ENCODE measurements at regions not wholly inside any gene's neighbourhood (a gene's known extent, or its start where the extent isn't known, plus 50 kb on each side); places are given as distances from the start of the nearest gene placed in this dataset.

GRCh38 chr1:118306851-118307250 is 121.8 kb upstream of the SPAG17 start:
- peaks cover 28% of the 10 kb centered on the region for H3K4me1 Mint-ChIP-seq
- no peaks in the 10 kb centered on the region for H3K9me3 Mint-ChIP-seq
- Histone ChIP-seq H3K9me2 (ENCODE audit: insufficient read depth) (no peaks in the 10 kb centered on the region), H3K79me2 (replicated peaks; ENCODE audit: insufficient read depth) (no peaks in the 10 kb centered on the region), H3K4me3 (no peak overlapping the region), H3K27ac (ENCODE audit: low read depth) (no peak overlapping the region), H3K27me3 (ENCODE audit: insufficient read depth) (no peaks in the 10 kb centered on the region), H4K20me1 (replicated peaks; ENCODE audit: insufficient read depth) (no peaks in the 10 kb centered on the region), H2AFZ (no peak overlapping the region), H3K36me3 (ENCODE audit: insufficient read depth) (no peaks in the 10 kb centered on the region), H3F3A (replicated peaks; ENCODE audit: low read depth) (no peaks in the 10 kb centered on the region), H3K4me2 (no peak overlapping the region), H3K4me1 (ENCODE audit: insufficient read depth) (peaks cover 21% of the 10 kb centered on the region)
- DNase-seq (ENCODE audit: low spot score) (no peak), ATAC-seq (no peak)
- peaks cover 3% of the 10 kb centered on the region for H3K27me3 Mint-ChIP-seq (ENCODE audit: insufficient read depth, low read depth, poor library complexity)
- no peak for TF ChIP-seq CREB1 (CRISPR knock-in tag; IDR thresholded peaks at IDR 0.05; ENCODE audit: low read depth)
- TF ChIP-seq, protein P1, sequence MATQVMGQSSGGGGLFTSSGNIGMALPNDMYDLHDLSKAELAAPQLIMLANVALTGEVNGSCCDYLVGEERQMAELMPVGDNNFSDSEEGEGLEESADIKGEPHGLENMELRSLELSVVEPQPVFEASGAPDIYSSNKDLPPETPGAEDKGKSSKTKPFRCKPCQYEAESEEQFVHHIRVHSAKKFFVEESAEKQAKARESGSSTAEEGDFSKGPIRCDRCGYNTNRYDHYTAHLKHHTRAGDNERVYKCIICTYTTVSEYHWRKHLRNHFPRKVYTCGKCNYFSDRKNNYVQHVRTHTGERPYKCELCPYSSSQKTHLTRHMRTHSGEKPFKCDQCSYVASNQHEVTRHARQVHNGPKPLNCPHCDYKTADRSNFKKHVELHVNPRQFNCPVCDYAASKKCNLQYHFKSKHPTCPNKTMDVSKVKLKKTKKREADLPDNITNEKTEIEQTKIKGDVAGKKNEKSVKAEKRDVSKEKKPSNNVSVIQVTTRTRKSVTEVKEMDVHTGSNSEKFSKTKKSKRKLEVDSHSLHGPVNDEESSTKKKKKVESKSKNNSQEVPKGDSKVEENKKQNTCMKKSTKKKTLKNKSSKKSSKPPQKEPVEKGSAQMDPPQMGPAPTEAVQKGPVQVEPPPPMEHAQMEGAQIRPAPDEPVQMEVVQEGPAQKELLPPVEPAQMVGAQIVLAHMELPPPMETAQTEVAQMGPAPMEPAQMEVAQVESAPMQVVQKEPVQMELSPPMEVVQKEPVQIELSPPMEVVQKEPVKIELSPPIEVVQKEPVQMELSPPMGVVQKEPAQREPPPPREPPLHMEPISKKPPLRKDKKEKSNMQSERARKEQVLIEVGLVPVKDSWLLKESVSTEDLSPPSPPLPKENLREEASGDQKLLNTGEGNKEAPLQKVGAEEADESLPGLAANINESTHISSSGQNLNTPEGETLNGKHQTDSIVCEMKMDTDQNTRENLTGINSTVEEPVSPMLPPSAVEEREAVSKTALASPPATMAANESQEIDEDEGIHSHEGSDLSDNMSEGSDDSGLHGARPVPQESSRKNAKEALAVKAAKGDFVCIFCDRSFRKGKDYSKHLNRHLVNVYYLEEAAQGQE (IDR thresholded peaks at IDR 0.05; ENCODE audit: unreplicated experiment), result no peak
- no peak for TF ChIP-seq ZNF114 (CRISPR knock-in tag; IDR thresholded peaks at IDR 0.05)
- no peak for TF ChIP-seq ZNF462 (CRISPR knock-in tag; IDR thresholded peaks at IDR 0.05)
- TF ChIP-seq JUNB (IDR thresholded peaks at IDR 0.05; ENCODE audit: unreplicated experiment), result no peak
- no peak for TF ChIP-seq STAT1 (IDR thresholded peaks at IDR 0.05; ENCODE audit: unreplicated experiment)
- TF ChIP-seq NANOG (IDR thresholded peaks at IDR 0.05; ENCODE audit: borderline replicate concordance), result no peak
- TF ChIP-seq POLR2AphosphoS5 (IDR thresholded peaks at IDR 0.05; ENCODE audit: low read depth), result no peak
- TF ChIP-seq, protein P2, sequence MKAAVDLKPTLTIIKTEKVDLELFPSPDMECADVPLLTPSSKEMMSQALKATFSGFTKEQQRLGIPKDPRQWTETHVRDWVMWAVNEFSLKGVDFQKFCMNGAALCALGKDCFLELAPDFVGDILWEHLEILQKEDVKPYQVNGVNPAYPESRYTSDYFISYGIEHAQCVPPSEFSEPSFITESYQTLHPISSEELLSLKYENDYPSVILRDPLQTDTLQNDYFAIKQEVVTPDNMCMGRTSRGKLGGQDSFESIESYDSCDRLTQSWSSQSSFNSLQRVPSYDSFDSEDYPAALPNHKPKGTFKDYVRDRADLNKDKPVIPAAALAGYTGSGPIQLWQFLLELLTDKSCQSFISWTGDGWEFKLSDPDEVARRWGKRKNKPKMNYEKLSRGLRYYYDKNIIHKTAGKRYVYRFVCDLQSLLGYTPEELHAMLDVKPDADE (IDR thresholded peaks at IDR 0.05), result no peak
- TF ChIP-seq, protein P3, sequence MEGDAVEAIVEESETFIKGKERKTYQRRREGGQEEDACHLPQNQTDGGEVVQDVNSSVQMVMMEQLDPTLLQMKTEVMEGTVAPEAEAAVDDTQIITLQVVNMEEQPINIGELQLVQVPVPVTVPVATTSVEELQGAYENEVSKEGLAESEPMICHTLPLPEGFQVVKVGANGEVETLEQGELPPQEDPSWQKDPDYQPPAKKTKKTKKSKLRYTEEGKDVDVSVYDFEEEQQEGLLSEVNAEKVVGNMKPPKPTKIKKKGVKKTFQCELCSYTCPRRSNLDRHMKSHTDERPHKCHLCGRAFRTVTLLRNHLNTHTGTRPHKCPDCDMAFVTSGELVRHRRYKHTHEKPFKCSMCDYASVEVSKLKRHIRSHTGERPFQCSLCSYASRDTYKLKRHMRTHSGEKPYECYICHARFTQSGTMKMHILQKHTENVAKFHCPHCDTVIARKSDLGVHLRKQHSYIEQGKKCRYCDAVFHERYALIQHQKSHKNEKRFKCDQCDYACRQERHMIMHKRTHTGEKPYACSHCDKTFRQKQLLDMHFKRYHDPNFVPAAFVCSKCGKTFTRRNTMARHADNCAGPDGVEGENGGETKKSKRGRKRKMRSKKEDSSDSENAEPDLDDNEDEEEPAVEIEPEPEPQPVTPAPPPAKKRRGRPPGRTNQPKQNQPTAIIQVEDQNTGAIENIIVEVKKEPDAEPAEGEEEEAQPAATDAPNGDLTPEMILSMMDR (conservative IDR thresholded peaks at IDR 0.05; ENCODE audit: low read depth in 2 of 2), result no peak
- TF ChIP-seq EZH2 (IDR thresholded peaks at IDR 0.05; ENCODE audit: low read depth, unreplicated experiment), result no peak
- TF ChIP-seq EZH2phosphoT487 (IDR thresholded peaks at IDR 0.05; ENCODE audit: unreplicated experiment), result no peak
- no peak for TF ChIP-seq ZNF331 (CRISPR knock-in tag; IDR thresholded peaks at IDR 0.05; ENCODE audit: low read depth)
- no peak overlapping the region for H3K27ac Mint-ChIP-seq
- H3K36me3 Mint-ChIP-seq (ENCODE audit: low read depth), result no peaks in the 10 kb centered on the region
- no peak overlapping the region for H3K4me3 Mint-ChIP-seq
